Neural progenitor cell (in vitro differentiated cells): ENCODE measurements at regions not wholly inside any gene's neighbourhood (a gene's known extent, or its start where the extent isn't known, plus 50 kb on each side); places are given as distances from the start of the nearest gene placed in this dataset.

Experiments
- CTCF ChIP-seq: fragments of 200-600 bp; sonication (generic); IDR thresholded peaks from 2 replicates; pipeline ENCODE4 v1.5.1; 2017; ENCODE audit warnings: antibody characterized with exemption, mild to moderate bottlenecking
- EZH2 ChIP-seq: fragments of 200-600 bp; sonication (generic); IDR thresholded peaks from 2 replicates; pipeline ENCODE4 v1.6.1; 2017; ENCODE audit warnings: antibody characterized with exemption, mild to moderate bottlenecking, moderate library complexity

- TF ChIP-seq EZH2 (no peak), CTCF (no peak)
Measured at GRCh38 chr7:145876376-145876775, 240.2 kb upstream of the CNTNAP2 start.
